HFF-Myc (cell line): ENCODE measurements at regions not wholly inside any gene's neighbourhood (a gene's known extent, or its start where the extent isn't known, plus 50 kb on each side); places are given as distances from the start of the nearest gene placed in this dataset.

Experiments used
- DNase-seq: peaks from one replicate; pipeline ENCODE4 v3.0.0-alpha.2; 2011; ENCODE audit warnings: low read depth; ENCODE audit errors: extremely low read depth
- H3K4me3 ChIP-seq: replicated peaks from 2 replicates; pipeline ENCODE4 v1.5.1; 2011; ENCODE audit warnings: low read depth, mild to moderate bottlenecking, control low read depth, low read length
- CTCF ChIP-seq: IDR thresholded peaks from 2 replicates; pipeline ENCODE4 v1.5.1; 2012; ENCODE audit warnings: mild to moderate bottlenecking, low read depth, low read length, control low read depth; ENCODE audit errors: missing control alignments

GRCh38 chr20:39888310-39888709 lies 800.7 kb downstream of the MAFB start:
- no peak for DNase-seq
- no peak overlapping the region for H3K4me3 ChIP-seq
- no peak for TF ChIP-seq CTCF

DNA sequence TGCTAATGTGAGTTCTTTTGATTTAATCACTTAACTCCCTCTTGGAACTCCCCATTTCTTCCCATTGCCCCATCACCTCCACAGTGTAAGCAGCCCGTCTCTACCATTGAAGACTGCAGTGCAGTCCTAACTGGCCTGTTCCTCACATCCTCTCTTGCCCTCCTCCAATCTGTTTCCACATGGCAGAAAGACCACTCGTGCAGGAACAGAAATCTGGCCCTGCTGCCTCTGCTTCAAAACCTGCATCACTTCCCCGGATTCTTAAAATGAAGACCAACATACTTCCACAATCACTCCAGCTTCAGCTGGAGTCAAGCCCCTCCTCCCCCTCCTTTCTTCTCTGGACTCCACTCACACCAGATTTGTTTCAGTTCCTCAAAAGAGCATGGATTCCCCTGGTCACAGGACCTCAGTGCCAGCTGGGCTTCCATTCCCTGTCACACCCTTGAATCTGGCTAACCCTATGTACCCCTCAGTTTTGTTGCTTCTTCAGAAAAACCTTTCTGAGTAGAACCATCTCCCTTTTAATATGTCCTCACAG lies 802.3 kb downstream of the MAFB start:
- no peak for DNase-seq
- no peak for TF ChIP-seq CTCF
- no peak overlapping the region for H3K4me3 ChIP-seq

DNA sequence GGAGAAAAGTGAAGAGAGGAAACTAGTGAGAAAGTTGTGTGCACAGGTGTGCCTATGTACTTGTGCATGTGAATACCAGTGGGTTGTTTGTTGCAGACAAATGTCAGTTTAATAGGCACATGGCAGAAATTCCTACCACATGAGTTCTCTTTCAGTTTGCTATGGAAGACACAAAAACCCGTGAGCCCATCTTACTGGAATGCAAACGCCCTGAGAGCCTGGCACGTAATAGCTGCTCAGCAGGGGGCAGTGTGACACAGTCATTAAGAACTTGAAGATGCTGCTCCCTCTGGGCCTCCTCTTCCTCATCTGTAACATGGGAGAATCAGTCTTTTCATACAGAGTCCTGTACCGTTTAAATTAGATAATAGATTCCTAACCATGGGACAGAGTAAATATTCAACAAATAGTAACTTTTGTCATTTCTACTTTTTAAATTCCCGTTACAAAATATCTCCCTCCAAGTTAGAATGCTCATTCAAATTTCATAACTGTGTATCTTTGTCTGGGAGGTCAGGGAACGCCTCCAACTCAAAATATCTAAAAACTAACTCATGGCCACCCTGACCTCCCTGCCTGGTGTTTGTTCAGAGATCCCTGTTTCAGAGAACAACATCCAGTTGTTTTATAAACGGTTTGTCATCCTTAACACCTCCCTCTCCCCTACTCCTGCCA lies 802.9 kb downstream of the MAFB start:
- no peak overlapping the region for H3K4me3 ChIP-seq
- DNase-seq, result peak; percentile 64
- TF ChIP-seq CTCF, result peak; percentile 74

DNA sequence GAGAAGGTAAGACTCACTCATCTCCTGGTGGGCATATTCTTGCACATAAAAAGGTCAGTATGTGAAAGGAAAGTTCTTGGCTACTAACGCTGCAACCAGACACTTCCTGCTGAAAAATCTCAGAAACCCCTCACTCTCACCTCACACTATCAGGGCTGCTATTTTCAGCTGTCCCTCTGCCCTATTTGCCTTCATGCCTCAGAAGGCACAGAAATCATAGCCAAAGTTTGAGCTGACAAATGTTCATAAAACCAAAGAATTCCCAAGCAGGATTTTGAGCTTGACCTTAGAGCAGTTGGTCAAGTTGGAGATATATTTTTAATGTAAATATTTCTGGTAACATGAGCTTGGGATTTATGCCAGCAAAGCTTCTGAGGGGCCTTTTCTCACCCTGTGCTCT lies 806.2 kb downstream of the MAFB start:
- no peak for TF ChIP-seq CTCF
- DNase-seq, result no peak
- no peak overlapping the region for H3K4me3 ChIP-seq

DNA sequence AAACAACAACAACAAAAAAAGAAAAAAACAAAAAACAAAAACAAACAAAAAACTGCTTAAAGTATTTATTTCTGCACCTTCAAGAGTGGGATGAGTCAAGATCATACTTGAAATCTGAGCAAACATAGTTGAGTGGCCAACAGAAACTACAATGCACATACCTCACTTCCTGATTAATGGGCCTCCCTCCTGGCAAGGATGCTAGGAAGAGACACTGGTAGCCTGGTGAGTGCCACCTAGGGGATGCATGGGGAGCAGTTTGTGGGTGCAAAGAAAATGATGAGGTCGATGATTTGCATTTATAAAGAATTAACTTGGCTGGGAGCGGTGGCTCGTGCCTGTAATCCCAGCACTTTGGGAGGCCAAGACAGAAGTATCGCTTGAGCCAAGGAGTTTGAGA lies 808.1 kb downstream of the MAFB start:
- TF ChIP-seq CTCF, result peak; percentile 23
- DNase-seq, result no peak
- no peak overlapping the region for H3K4me3 ChIP-seq

DNA sequence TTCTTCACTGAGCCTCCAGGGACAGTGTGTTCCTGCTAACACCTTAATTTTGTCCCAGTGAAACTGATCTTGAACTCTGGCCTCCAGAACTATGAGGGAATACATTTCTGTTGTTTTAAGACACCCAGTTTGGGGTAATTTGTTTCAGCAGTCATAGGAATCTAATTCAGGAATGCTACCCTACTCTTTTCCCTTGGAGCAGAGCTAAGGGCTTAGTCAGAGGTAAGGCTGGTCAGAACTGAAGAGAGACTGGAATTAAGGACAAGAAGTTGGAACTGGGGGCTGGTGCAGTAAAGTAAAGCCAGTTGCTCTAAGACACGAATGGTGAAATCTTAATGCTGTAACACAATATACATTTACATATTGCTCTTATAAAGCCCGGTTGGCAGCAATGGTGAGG lies 809.7 kb downstream of the MAFB start:
- no peak overlapping the region for H3K4me3 ChIP-seq
- no peak for DNase-seq
- no peak for TF ChIP-seq CTCF

DNA sequence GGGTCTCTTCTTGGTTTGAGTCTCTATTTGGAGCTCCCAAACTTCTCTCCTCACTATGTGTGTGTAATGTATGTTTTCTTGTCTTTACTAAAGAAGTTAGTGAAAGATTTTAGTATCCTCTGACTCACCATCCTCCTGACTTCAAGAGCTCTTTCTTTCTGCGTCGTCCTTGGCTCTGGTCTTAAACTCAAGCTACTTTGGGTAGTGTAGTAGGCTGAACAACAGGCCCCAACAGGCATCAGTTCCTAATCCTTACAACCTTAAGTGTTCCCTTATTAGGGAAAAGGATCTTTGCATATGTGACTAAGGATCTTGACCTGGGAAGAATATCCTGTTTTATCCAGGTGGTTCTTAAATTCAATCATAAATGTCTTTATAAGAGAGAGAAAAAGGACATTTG lies 810.2 kb downstream of the MAFB start:
- TF ChIP-seq CTCF, result no peak
- no peak for DNase-seq
- H3K4me3 ChIP-seq, result no peak overlapping the region
